ENCODE measurements at regions not wholly inside any gene's neighbourhood (a gene's known extent, or its start where the extent isn't known, plus 50 kb on each side); places are given as distances from the start of the nearest gene placed in this dataset.
A peak's percentile ranks its signal among the peaks of the same experiment; 100 is the strongest.

DNA sequence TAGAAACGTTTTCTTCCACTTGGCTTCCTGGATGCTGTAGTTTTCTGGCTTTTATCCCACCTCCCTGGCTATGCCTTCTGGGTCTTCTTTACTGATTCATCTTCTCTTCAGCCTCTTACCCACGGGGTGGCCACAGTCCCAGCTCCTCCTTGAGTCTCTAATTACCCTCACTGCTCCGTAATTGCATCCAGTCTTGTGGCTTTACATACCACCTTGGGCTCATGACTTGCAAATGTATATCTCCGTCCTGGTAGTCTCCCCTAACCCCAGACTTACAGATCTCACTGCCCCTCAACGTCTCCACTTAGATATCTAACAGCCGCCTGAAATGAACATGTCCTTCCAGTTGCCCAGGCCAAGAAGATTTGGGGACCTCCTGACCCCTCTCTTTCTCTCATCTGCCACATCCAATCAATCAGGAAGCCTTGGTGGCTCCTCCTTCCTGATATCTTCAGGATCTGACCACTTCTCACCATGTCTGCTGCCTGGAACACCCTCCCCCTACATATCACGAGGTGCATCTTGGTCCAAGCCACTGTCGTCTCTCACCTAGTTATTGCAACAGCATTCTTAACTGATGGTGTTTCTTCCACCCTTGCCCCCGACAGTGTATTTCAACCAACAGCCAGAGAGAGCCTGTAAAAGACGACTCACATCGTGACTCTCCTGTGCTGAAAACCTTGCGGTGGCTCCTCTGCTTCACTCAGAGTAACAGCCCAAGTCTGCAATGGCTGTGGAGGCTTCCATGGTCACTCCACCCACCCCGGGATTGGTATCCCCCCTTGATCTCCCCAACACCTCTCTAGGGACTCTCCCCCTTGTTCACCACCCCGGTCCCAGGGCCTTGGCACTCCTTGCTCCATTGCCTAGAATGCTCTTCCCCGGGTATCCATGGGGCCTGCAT, 219.0 kb upstream of the POU3F1 start:
- FAIRE-seq, result peak; percentile 18
- no peak for DNase-seq (ENCODE audit: low read depth)
- no peaks in the 10 kb centered on the region for H3K36me3 ChIP-seq (ENCODE audit: control insufficient read depth, insufficient read depth, low read length)
- no peak overlapping the region for H3K4me3 ChIP-seq (ENCODE audit: low read depth, low read length)
- TF ChIP-seq, protein P1, sequence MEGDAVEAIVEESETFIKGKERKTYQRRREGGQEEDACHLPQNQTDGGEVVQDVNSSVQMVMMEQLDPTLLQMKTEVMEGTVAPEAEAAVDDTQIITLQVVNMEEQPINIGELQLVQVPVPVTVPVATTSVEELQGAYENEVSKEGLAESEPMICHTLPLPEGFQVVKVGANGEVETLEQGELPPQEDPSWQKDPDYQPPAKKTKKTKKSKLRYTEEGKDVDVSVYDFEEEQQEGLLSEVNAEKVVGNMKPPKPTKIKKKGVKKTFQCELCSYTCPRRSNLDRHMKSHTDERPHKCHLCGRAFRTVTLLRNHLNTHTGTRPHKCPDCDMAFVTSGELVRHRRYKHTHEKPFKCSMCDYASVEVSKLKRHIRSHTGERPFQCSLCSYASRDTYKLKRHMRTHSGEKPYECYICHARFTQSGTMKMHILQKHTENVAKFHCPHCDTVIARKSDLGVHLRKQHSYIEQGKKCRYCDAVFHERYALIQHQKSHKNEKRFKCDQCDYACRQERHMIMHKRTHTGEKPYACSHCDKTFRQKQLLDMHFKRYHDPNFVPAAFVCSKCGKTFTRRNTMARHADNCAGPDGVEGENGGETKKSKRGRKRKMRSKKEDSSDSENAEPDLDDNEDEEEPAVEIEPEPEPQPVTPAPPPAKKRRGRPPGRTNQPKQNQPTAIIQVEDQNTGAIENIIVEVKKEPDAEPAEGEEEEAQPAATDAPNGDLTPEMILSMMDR (IDR thresholded peaks at IDR 0.05; ENCODE audit: insufficient read depth, low read length, severe bottlenecking), result no peak
- no peaks in the 10 kb centered on the region for H3K27me3 ChIP-seq (ENCODE audit: control insufficient read depth, insufficient read depth, low read length)

DNA sequence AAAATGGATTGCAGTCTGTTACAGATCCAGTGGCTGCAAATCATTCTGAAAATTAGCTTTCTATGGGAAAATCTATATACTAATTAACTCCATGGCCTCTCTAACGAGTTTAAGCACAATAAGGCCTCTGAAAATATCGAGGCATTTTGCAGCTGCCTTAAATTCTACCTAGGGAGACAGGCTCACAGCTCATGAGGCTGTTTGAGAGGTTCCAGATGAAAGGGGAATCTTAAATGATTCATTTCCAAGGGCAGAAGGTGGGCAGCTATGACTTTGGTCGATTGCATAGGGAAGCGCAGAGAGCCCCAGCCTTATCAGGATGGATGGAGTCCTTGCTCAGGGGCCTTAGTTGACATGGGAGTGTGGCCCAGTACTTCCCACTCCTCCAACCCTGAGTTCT, 216.8 kb upstream of the POU3F1 start:
- no peak for DNase-seq (ENCODE audit: low read depth)
- FAIRE-seq, result no peak
- Histone ChIP-seq H3K27me3 (ENCODE audit: control insufficient read depth, insufficient read depth, low read length) (no peaks in the 10 kb centered on the region), H3K4me3 (ENCODE audit: low read depth, low read length) (no peak overlapping the region), H3K36me3 (ENCODE audit: control insufficient read depth, insufficient read depth, low read length) (no peaks in the 10 kb centered on the region)
- TF ChIP-seq, protein P1 (IDR thresholded peaks at IDR 0.05; ENCODE audit: insufficient read depth, low read length, severe bottlenecking), result no peak

DNA sequence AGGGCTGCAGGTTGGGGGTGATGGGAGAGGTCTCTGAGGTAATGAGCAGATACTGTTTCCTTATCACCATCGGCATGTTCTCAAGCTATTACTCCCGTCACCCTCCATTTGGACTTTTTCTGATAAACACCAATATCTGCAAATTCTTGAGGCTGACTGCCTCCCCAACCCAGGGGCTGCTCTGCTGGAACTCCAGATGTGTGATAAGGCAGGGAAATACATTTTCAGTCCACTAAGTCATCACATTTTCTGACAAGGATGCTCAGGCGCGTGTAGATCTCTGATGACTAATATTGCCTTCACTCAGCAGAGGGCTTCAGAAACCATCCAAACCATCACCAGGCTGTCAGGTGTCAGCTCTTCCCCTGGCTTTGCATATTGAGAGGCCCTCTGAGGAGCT, 215.0 kb upstream of the POU3F1 start:
- Histone ChIP-seq H3K4me3 (ENCODE audit: low read depth, low read length) (no peak overlapping the region), H3K36me3 (ENCODE audit: control insufficient read depth, insufficient read depth, low read length) (no peaks in the 10 kb centered on the region), H3K27me3 (ENCODE audit: control insufficient read depth, insufficient read depth, low read length) (no peaks in the 10 kb centered on the region)
- FAIRE-seq (no peak), DNase-seq (ENCODE audit: low read depth) (no peak)
- TF ChIP-seq, protein P1 (IDR thresholded peaks at IDR 0.05; ENCODE audit: insufficient read depth, low read length, severe bottlenecking), result no peak

DNA sequence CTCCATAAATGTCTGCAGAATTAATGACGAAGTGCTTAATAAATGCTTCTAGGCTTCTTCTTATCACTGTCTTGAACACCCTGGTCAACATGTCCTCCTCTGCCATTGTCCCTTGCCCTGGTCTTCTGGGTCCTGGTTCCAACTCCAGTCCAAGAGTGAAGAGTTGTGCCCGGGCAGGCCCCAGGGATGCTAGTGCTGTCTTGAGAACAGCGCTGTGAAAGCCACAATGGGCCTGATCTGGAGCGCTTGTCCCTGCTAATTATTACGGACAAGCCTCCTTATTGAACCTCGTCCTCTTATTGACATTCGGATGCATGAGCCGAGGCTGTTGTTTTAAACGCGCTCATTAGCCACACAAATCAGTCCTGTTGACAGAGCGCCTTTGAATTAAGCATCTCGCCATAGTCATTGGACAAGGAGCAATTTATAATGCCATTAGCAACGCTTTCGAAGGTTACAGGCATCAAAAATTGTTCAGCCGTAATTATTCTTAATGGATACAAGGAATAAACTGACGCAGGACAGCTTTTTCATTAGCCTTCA, 211.6 kb upstream of the POU3F1 start:
- TF ChIP-seq, protein P1 (IDR thresholded peaks at IDR 0.05; ENCODE audit: insufficient read depth, low read length, severe bottlenecking), result no peak
- no peak for FAIRE-seq
- H3K27me3 ChIP-seq (ENCODE audit: control insufficient read depth, insufficient read depth, low read length), result no peaks in the 10 kb centered on the region
- no peak overlapping the region for H3K4me3 ChIP-seq (ENCODE audit: low read depth, low read length)
- no peak for DNase-seq (ENCODE audit: low read depth)
- H3K36me3 ChIP-seq (ENCODE audit: control insufficient read depth, insufficient read depth, low read length), result no peaks in the 10 kb centered on the region

DNA sequence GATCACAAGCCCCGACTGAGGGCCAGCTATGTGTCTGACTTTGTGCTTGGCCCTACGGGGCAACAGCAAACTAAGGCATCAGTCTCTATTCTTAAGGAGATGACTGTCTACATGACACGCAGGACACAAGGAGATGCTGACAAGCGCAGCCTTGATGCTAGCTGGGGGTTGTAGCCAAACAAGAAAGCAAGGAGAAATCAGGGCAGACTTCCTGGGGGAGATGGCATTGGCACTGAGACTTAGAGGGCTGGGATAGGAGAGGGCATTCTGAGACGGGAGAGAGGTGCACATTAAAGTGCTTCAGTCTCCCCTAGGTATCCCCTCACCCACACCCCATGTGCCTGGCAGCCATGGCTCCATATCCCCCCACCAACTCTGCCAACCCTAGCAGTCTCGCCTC, 210.8 kb upstream of the POU3F1 start:
- no peak for DNase-seq (ENCODE audit: low read depth)
- TF ChIP-seq, protein P1 (IDR thresholded peaks at IDR 0.05; ENCODE audit: insufficient read depth, low read length, severe bottlenecking), result no peak
- no peak overlapping the region for H3K4me3 ChIP-seq (ENCODE audit: low read depth, low read length)
- no peaks in the 10 kb centered on the region for H3K27me3 ChIP-seq (ENCODE audit: control insufficient read depth, insufficient read depth, low read length)
- H3K36me3 ChIP-seq (ENCODE audit: control insufficient read depth, insufficient read depth, low read length), result no peaks in the 10 kb centered on the region
- FAIRE-seq, result no peak
